LNCaP clone FGC (cell line): ENCODE measurements at regions not wholly inside any gene's neighbourhood (a gene's known extent, or its start where the extent isn't known, plus 50 kb on each side); places are given as distances from the start of the nearest gene placed in this dataset.

Source experiments
- DNase-seq: peaks from one replicate; pipeline ENCODE4 v3.0.0-alpha.2; 2011; ENCODE audit warnings: low read depth
- H3K4me3 ChIP-seq: 2 replicates; pipeline ENCODE4 v1.5.1; 2011; ENCODE audit warnings: mild to moderate bottlenecking, low read depth, low read length, control low read depth
- CTCF ChIP-seq: IDR thresholded peaks from 2 replicates; pipeline ENCODE4 v1.5.1; 2012; ENCODE audit warnings: mild to moderate bottlenecking; ENCODE audit not compliant: control insufficient read depth, insufficient read depth; ENCODE audit errors: extremely low read depth

- no peak for TF ChIP-seq CTCF
- H3K4me3 ChIP-seq = no peak overlapping the region
- no peak for DNase-seq
Measured at GRCh38 chr13:62061751-62062150, 646.1 kb upstream of the PCDH20 start.

- DNase-seq = no peak
- H3K4me3 ChIP-seq = no peak overlapping the region
- no peak for TF ChIP-seq CTCF
Measured at GRCh38 chr13:62060570-62060969, 644.9 kb upstream of the PCDH20 start.

- no peak overlapping the region for H3K4me3 ChIP-seq
- DNase-seq = no peak
- no peak for TF ChIP-seq CTCF
Measured at GRCh38 chr13:62057286-62057685, 641.6 kb upstream of the PCDH20 start.

- no peak for TF ChIP-seq CTCF
- no peak overlapping the region for H3K4me3 ChIP-seq
- DNase-seq = no peak
Measured at GRCh38 chr13:62049992-62050391, 634.3 kb upstream of the PCDH20 start.

GRCh38 chr13:62046512-62046911 lies 630.9 kb upstream of the PCDH20 start:
- DNase-seq = no peak
- no peak for TF ChIP-seq CTCF
- no peak overlapping the region for H3K4me3 ChIP-seq

GRCh38 chr13:62043600-62043999 lies 628.0 kb upstream of the PCDH20 start:
- no peak for DNase-seq
- no peak for TF ChIP-seq CTCF
- H3K4me3 ChIP-seq = no peak overlapping the region

GRCh38 chr13:62040806-62041205 lies 625.2 kb upstream of the PCDH20 start:
- H3K4me3 ChIP-seq = no peak overlapping the region
- peak; percentile 68 for DNase-seq
- no peak for TF ChIP-seq CTCF
